GM23338 (cell line): ENCODE measurements at regions not wholly inside any gene's neighbourhood (a gene's known extent, or its start where the extent isn't known, plus 50 kb on each side); places are given as distances from the start of the nearest gene placed in this dataset.
A peak's percentile ranks its signal among the peaks of the same experiment; 100 is the strongest.

Experiments used
- ATAC-seq: fragments of 200-7000 bp; cut with Tn5 transposase; 3 replicates; pipeline ENCODE4 v1.9.1; 2020
- DNase-seq: peaks from one replicate; pipeline ENCODE4 v3.0.0-alpha.2; 2015; ENCODE audit warnings: low spot score
- H2AFZ ChIP-seq: fragments of 200-600 bp; sonication (generic); 2 replicates; pipeline ENCODE4 v1.8.0; 2016; ENCODE audit warnings: antibody characterized with exemption, mild to moderate bottlenecking, moderate library complexity
- H3F3A ChIP-seq: fragments of 200-600 bp; sonication (generic); replicated peaks from 2 replicates; pipeline ENCODE4 v1.8.0; 2017; ENCODE audit warnings: antibody characterized with exemption, mixed run types, low read depth
- H3K27ac ChIP-seq: fragments of 200-600 bp; sonication (generic); 2 replicates; pipeline ENCODE4 v1.6.1; 2016; ENCODE audit warnings: low read depth
- H3K27me3 ChIP-seq: fragments of 200-600 bp; sonication (generic); 2 replicates; pipeline ENCODE4 v1.8.0; 2016; ENCODE audit warnings: mild to moderate bottlenecking, mixed run types, moderate library complexity; ENCODE audit not compliant: insufficient read depth
- H3K36me3 ChIP-seq: fragments of 200-600 bp; sonication (generic); 2 replicates; pipeline ENCODE4 v1.8.0; 2016; ENCODE audit warnings: mild to moderate bottlenecking; ENCODE audit not compliant: insufficient read depth
- H3K4me1 ChIP-seq: fragments of 200-600 bp; sonication (generic); 2 replicates; pipeline ENCODE4 v1.8.0; 2016; ENCODE audit warnings: mild to moderate bottlenecking, moderate library complexity; ENCODE audit not compliant: insufficient read depth
- H3K4me2 ChIP-seq: fragments of 200-600 bp; sonication (generic); 2 replicates; pipeline ENCODE4 v1.7.1; 2017; ENCODE audit warnings: mixed run types
- H3K4me3 ChIP-seq: fragments of 200-600 bp; sonication (generic); 2 replicates; pipeline ENCODE4 v1.6.1; 2016; ENCODE audit warnings: mixed run types
- H3K79me2 ChIP-seq: fragments of 200-600 bp; sonication (generic); replicated peaks from 2 replicates; pipeline ENCODE4 v1.8.0; 2017; ENCODE audit warnings: mild to moderate bottlenecking; ENCODE audit not compliant: insufficient read depth
- H3K9me2 ChIP-seq: fragments of 200-600 bp; sonication (generic); 2 replicates; pipeline ENCODE4 v1.8.0; 2017; ENCODE audit not compliant: insufficient read depth
- H4K20me1 ChIP-seq: fragments of 200-600 bp; sonication (generic); replicated peaks from 2 replicates; pipeline ENCODE4 v1.8.0; 2017; ENCODE audit warnings: mild to moderate bottlenecking; ENCODE audit not compliant: insufficient read depth
- H3K27ac Mint-ChIP-seq: 2 replicates; pipeline ENCODE4 v1.8.0; 2020; ENCODE audit warnings: inconsistent platforms, mild to moderate bottlenecking, moderate library complexity, mixed read lengths
- H3K27me3 Mint-ChIP-seq: 3 replicates; pipeline ENCODE4 v1.8.0; 2022; ENCODE audit warnings: low read depth, mild to moderate bottlenecking, moderate library complexity, mixed read lengths, inconsistent platforms; ENCODE audit not compliant: insufficient read depth, poor library complexity
- H3K36me3 Mint-ChIP-seq: 3 replicates; pipeline ENCODE4 v1.8.0; 2021; ENCODE audit warnings: low read depth, mild to moderate bottlenecking, inconsistent platforms, moderate library complexity, mixed read lengths
- H3K4me1 Mint-ChIP-seq: 3 replicates; pipeline ENCODE4 v1.8.0; 2020; ENCODE audit warnings: mild to moderate bottlenecking, inconsistent platforms, mixed read lengths
- H3K4me3 Mint-ChIP-seq: 3 replicates; pipeline ENCODE4 v1.8.0; 2021; ENCODE audit warnings: moderate library complexity, mild to moderate bottlenecking, inconsistent platforms, mixed read lengths
- H3K9me3 Mint-ChIP-seq: 3 replicates; pipeline ENCODE4 v1.8.0; 2020; ENCODE audit warnings: moderate library complexity, mild to moderate bottlenecking, inconsistent platforms, mixed read lengths
- CTCF ChIP-seq, 2 experiments: fragments of 200-600 bp in 1 of 2; sonication (generic) in 1 of 2; conservative IDR thresholded peaks; 2 replicates each; pipeline versions ENCODE4 v1.5.1 to v1.6.1; 2016 to 2017; ENCODE audit warnings: antibody characterized with exemption in 2 of 2, low read depth in 2 of 2, mild to moderate bottlenecking in 2 of 2, moderate library complexity in 1 of 2
- JUNB ChIP-seq: IDR thresholded peaks from one replicate; pipeline ENCODE4 v1.6.1; 2016; ENCODE audit warnings: antibody characterized with exemption; ENCODE audit not compliant: unreplicated experiment
- NANOG ChIP-seq: IDR thresholded peaks from 2 replicates; pipeline ENCODE4 v1.6.1; 2016; ENCODE audit warnings: antibody characterized with exemption, borderline replicate concordance
- POLR2AphosphoS5 ChIP-seq: IDR thresholded peaks from 2 replicates; pipeline ENCODE4 v1.6.1; 2016; ENCODE audit warnings: antibody characterized with exemption, low read depth
- STAT1 ChIP-seq: IDR thresholded peaks from one replicate; pipeline ENCODE4 v1.6.1; 2016; ENCODE audit warnings: antibody characterized with exemption; ENCODE audit not compliant: unreplicated experiment
- ZNF114 ChIP-seq: fragments of 250-450 bp; sonication (Bioruptor Pico); IDR thresholded peaks from 2 replicates; pipeline ENCODE4 v1.5.0; 2020; ENCODE audit warnings: mild to moderate bottlenecking, moderate library complexity
- ZNF331 ChIP-seq: fragments of 250-450 bp; sonication (Bioruptor Pico); IDR thresholded peaks from 2 replicates; pipeline ENCODE4 v1.5.0; 2020; ENCODE audit warnings: low read depth, mild to moderate bottlenecking, moderate library complexity

DNA sequence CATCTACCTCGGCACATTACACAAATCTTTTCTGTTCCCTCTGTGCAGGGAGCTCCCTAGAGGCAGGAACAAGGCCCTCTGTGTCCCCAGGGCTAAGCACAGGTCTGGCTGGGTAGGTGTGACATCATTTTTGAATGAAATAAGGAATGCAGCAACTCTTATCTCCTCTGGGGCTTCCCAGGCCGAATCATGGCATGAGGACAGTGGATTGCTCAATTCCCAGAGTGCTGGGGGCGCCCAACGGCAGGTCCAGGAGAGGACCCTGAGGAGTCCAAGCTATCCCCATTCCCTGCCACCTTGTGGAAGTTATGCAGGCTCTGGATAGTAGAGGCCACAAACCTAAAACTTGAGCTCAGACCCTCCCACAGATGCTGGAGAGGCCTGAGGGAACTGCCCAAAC, 158.0 kb upstream of the RAB6C start:
- H3K9me2 ChIP-seq = no peaks in the 10 kb centered on the region
- Mint-ChIP-seq H3K4me1 (no peaks in the 10 kb centered on the region), H3K27ac (no peak overlapping the region), H3K4me3 (no peak overlapping the region), H3K27me3 (peaks cover 2% of the 10 kb centered on the region), H3K9me3 (no peaks in the 10 kb centered on the region; the same call in 2 of the 3 replicates), H3K36me3 (peaks cover 3% of the 10 kb centered on the region; the same call in 1 of the 3 replicates)
- no peak overlapping the region for H3K4me2 ChIP-seq
- H3F3A ChIP-seq = no peaks in the 10 kb centered on the region
- H3K79me2 ChIP-seq = no peaks in the 10 kb centered on the region
- H3K27me3 ChIP-seq = no peaks in the 10 kb centered on the region
- DNase-seq (no peak), ATAC-seq (peak; percentile 63)
- no peak overlapping the region for H3K27ac ChIP-seq
- no peaks in the 10 kb centered on the region for H4K20me1 ChIP-seq
- H3K4me3 ChIP-seq = no peak overlapping the region
- H2AFZ ChIP-seq = no peak overlapping the region
- no peaks in the 10 kb centered on the region for H3K4me1 ChIP-seq
- TF ChIP-seq CTCF (conservative IDR thresholded peaks at IDR 0.05; ENCODE audit: low read depth in 2 of 2) (peak in 1 of 2 experiments; percentile 25; a peak in 2 of 4 replicates), ZNF114 (CRISPR knock-in tag) (no peak), STAT1 (no peak), ZNF331 (no peak), JUNB (no peak)
- H3K36me3 ChIP-seq = no peaks in the 10 kb centered on the region

DNA sequence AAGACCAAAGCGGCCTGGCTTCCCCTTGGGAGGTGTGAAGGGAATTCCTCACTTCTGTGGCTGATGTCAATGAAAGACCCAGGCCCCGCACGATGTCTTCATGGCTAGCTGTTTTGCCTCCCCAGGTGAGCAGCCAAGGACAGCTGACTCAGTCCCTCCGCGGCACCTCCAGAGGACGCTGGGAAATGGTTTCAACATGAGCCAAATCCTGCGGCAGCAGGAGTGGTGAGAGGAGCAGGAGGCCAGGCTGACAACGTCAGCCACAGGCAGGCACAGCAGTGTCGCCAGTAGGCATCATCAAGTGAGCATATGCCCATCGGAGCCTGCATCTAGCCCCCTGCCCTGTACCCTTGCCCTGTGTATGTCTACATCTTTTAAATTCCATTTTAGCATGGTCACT, 156.4 kb upstream of the RAB6C start:
- no peak overlapping the region for H2AFZ ChIP-seq
- peaks cover 6% of the 10 kb centered on the region; the same call in 1 of the 2 replicates for H3K4me1 ChIP-seq
- DNase-seq (no peak), ATAC-seq (no peak)
- H3K9me3 Mint-ChIP-seq = no peaks in the 10 kb centered on the region; the same call in 2 of the 3 replicates
- no peaks in the 10 kb centered on the region for H3K36me3 Mint-ChIP-seq
- no peaks in the 10 kb centered on the region for H3K27me3 ChIP-seq
- H3K36me3 ChIP-seq = no peaks in the 10 kb centered on the region
- no peaks in the 10 kb centered on the region for H4K20me1 ChIP-seq
- no peaks in the 10 kb centered on the region for H3K9me2 ChIP-seq
- TF ChIP-seq ZNF114 (CRISPR knock-in tag) (no peak), JUNB (no peak), NANOG (no peak), ZNF331 (no peak)
- H3K4me1 Mint-ChIP-seq = peaks cover 12% of the 10 kb centered on the region
- no peak overlapping the region for H3K4me3 Mint-ChIP-seq
- peaks cover 4% of the 10 kb centered on the region for H3K27me3 Mint-ChIP-seq
- no peaks in the 10 kb centered on the region for H3F3A ChIP-seq
- H3K4me2 ChIP-seq = no peak overlapping the region
- no peak overlapping the region for H3K4me3 ChIP-seq
- H3K27ac Mint-ChIP-seq = no peak overlapping the region
- no peaks in the 10 kb centered on the region for H3K79me2 ChIP-seq
- H3K27ac ChIP-seq = no peak overlapping the region

- TF ChIP-seq ZNF114 (CRISPR knock-in tag) = no peak
- peak in 1 of 2 experiments; percentile 44; a peak in 2 of 4 replicates for TF ChIP-seq CTCF (conservative IDR thresholded peaks at IDR 0.05; ENCODE audit: low read depth in 2 of 2)
- TF ChIP-seq POLR2AphosphoS5 = peak; percentile 32; the same call in 1 of the 2 replicates
- no peak for TF ChIP-seq STAT1
- Mint-ChIP-seq H3K27me3 (peaks cover 3% of the 10 kb centered on the region), H3K4me1 (peaks cover 12% of the 10 kb centered on the region), H3K36me3 (peaks cover 19% of the 10 kb centered on the region), H3K27ac (no peak overlapping the region), H3K9me3 (peaks cover 21% of the 10 kb centered on the region), H3K4me3 (no peak overlapping the region)
- Histone ChIP-seq H3F3A (no peaks in the 10 kb centered on the region), H4K20me1 (no peaks in the 10 kb centered on the region), H3K27me3 (no peaks in the 10 kb centered on the region), H3K4me3 (peak overlapping the region; percentile 41; the same call in 1 of the 2 replicates), H3K36me3 (no peaks in the 10 kb centered on the region), H3K4me2 (peak overlapping the region; percentile 70), H2AFZ (peak overlapping the region; percentile 98), H3K79me2 (no peaks in the 10 kb centered on the region), H3K9me2 (0 out of 2 replicates have a peak, but pooled peaks cover 5% of the 10 kb centered on the region), H3K27ac (no peak overlapping the region), H3K4me1 (peaks cover 6% of the 10 kb centered on the region; the same call in 1 of the 2 replicates)
- DNase-seq = peak; percentile 83
- ATAC-seq = peak; percentile 99
Measured at GRCh38 chr2:129827311-129828090, 152.0 kb upstream of the RAB6C start.
